GM12878 (cell line): ENCODE measurements at regions not wholly inside any gene's neighbourhood (a gene's known extent, or its start where the extent isn't known, plus 50 kb on each side); places are given as distances from the start of the nearest gene placed in this dataset.

Experiments
- ATAC-seq: fragments of 200-7000 bp; cut with Tn5 transposase; 3 replicates; pipeline ENCODE4 v1.9.1; 2020; ENCODE audit warnings: mild to moderate bottlenecking, moderate library complexity
- BruUV-seq: library from RNA; stranded (reverse); fragments of 400-500 nt; replicated peaks from 2 replicates; lab custom pipeline; 2021; lab: Mats Ljungman, UMichigan
- CTCF ChIA-PET: fragments of 300-600 bp; sonication (Branson Sonifier 250); formaldehyde crosslinking; extraction: SDS; loops from one replicate; lab custom pipeline; 2021; ENCODE audit warnings: inconsistent platforms; lab: Yijun Ruan, JAX
- POLR2A ChIA-PET: fragments of 350-600 bp; formaldehyde crosslinking; extraction: SDS; loops from one replicate; lab custom pipeline; 2021; ENCODE audit warnings: inconsistent platforms; lab: Charles Lee
- RAD21 ChIA-PET: fragments of 300-600 bp; sonication (Branson Sonifier 250); formaldehyde crosslinking; loops from one replicate; lab custom pipeline; 2023; ENCODE audit warnings: antibody characterized with exemption; ENCODE audit not compliant: unreplicated experiment; lab: Charles Lee
- SMC1A ChIA-PET: fragments of 300-600 bp; sonication (Branson Sonifier 250); formaldehyde crosslinking; loops from one replicate; lab custom pipeline; 2023; ENCODE audit not compliant: unreplicated experiment, uncharacterized antibody; lab: Charles Lee
- DNase-seq: peaks from one replicate; pipeline ENCODE4 v3.0.0-alpha.2; 2011; ENCODE audit warnings: low read depth, low spot score
- FAIRE-seq: peaks from 3 replicates; lab custom pipeline; 2011; peaks lifted over from hg19 to GRCh38; lab: Jason Lieb, UNC
- H2AFZ ChIP-seq: 2 replicates; pipeline ENCODE4 v1.6.0; 2011; ENCODE audit warnings: low read depth, low read length, control low read depth; ENCODE audit not compliant: control insufficient read depth
- H3K27ac ChIP-seq: 2 replicates; pipeline ENCODE4 v1.5.1; 2011; ENCODE audit warnings: control low read depth; ENCODE audit not compliant: control insufficient read depth, insufficient read depth
- H3K27me3 ChIP-seq, 2 experiments: replicated peaks in 1 of 2; 2 replicates each; pipeline versions ENCODE4 v1.6.0 to v1.6.1; 2011; ENCODE audit warnings: low read length in 1 of 2; ENCODE audit not compliant: control insufficient read depth in 2 of 2, insufficient read depth in 2 of 2
- H3K36me3 ChIP-seq, 2 experiments: 2 replicates each; pipeline ENCODE4 v1.5.1; 2011; ENCODE audit warnings: low read length in 1 of 2; ENCODE audit not compliant: control insufficient read depth in 2 of 2, insufficient read depth in 2 of 2
- H3K4me1 ChIP-seq: 2 replicates; pipeline ENCODE4 v1.6.1; 2011; ENCODE audit warnings: mild to moderate bottlenecking, low read length, moderate library complexity, mixed read lengths; ENCODE audit not compliant: control insufficient read depth, insufficient read depth
- H3K4me2 ChIP-seq: 2 replicates; pipeline ENCODE4 v1.6.0; 2011; ENCODE audit warnings: control low read depth; ENCODE audit not compliant: control insufficient read depth, insufficient read depth
- H3K4me3 ChIP-seq: fragments of 200-600 bp; sonication (generic); 2 replicates; pipeline ENCODE4 v1.5.1; 2016
- H3K79me2 ChIP-seq: 2 replicates; pipeline ENCODE4 v1.6.0; 2011; ENCODE audit warnings: low read length; ENCODE audit not compliant: control insufficient read depth, insufficient read depth
- H3K9ac ChIP-seq: 2 replicates; pipeline ENCODE4 v1.8.0; 2011; ENCODE audit warnings: low read length, control low read depth, mixed read lengths; ENCODE audit not compliant: control insufficient read depth, insufficient read depth
- H3K9me3 ChIP-seq: replicated peaks from 3 replicates; pipeline ENCODE4 v1.5.1; 2011; ENCODE audit warnings: mild to moderate bottlenecking, low read length; ENCODE audit not compliant: control insufficient read depth, insufficient read depth
- H4K20me1 ChIP-seq: 2 replicates; pipeline ENCODE4 v1.6.0; 2011; ENCODE audit not compliant: control insufficient read depth, insufficient read depth
- BRCA1 ChIP-seq: IDR thresholded peaks from 2 replicates; pipeline ENCODE4 v1.6.1; 2011; ENCODE audit warnings: low read depth, low read length, improper control_type of control experiment
- CHD2 ChIP-seq: IDR thresholded peaks from 2 replicates; pipeline ENCODE4 v1.6.1; 2011; ENCODE audit warnings: low read depth, low read length, improper control_type of control experiment, borderline replicate concordance
- EED ChIP-seq: sonication (generic); IDR thresholded peaks from 2 replicates; pipeline ENCODE4 v1.6.1; 2016; ENCODE audit warnings: antibody characterized with exemption, low read depth
- HSF1 ChIP-seq: fragments of 150-350 bp; IDR thresholded peaks from 2 replicates; pipeline ENCODE4 v1.6.1; 2014; ENCODE audit warnings: mild to moderate bottlenecking, low read depth, low read length
- IRF3 ChIP-seq: fragments of 450-650 bp; IDR thresholded peaks from 2 replicates; pipeline ENCODE4 v1.6.1; 2014; ENCODE audit warnings: mild to moderate bottlenecking
- LARP7 ChIP-seq: fragments of 450-650 bp; IDR thresholded peaks from 2 replicates; pipeline ENCODE4 v1.6.1; 2017; ENCODE audit warnings: mild to moderate bottlenecking
- MEF2B ChIP-seq: fragments of 450-650 bp; IDR thresholded peaks from 2 replicates; pipeline ENCODE4 v1.6.1; 2018; ENCODE audit warnings: mild to moderate bottlenecking, moderate library complexity; ENCODE audit not compliant: partially characterized antibody, poor library complexity, severe bottlenecking
- NBN ChIP-seq: fragments of 450-650 bp; IDR thresholded peaks from 2 replicates; pipeline ENCODE4 v1.6.1; 2016
- NFIC ChIP-seq: IDR thresholded peaks from 2 replicates; pipeline ENCODE4 v1.6.1; 2012; ENCODE audit warnings: low read depth, mild to moderate bottlenecking, inconsistent platforms, low read length, moderate library complexity
- NFYA ChIP-seq: IDR thresholded peaks from 2 replicates; pipeline ENCODE4 v1.6.1; 2011; ENCODE audit warnings: low read depth, mild to moderate bottlenecking, low read length, improper control_type of control experiment, borderline replicate concordance
- RBBP5 ChIP-seq: fragments of 200-600 bp; sonication (generic); conservative IDR thresholded peaks from 2 replicates; pipeline ENCODE4 v1.6.1; 2016
- SRF ChIP-seq, 2 experiments: IDR thresholded peaks; 2 replicates each; pipeline ENCODE4 v1.6.1; 2011; ENCODE audit warnings: low read depth in 2 of 2, low read length in 2 of 2, mild to moderate bottlenecking in 1 of 2, moderate library complexity in 1 of 2
- TCF3 ChIP-seq: IDR thresholded peaks from 2 replicates; pipeline ENCODE4 v1.6.1; 2012; ENCODE audit warnings: low read depth, mild to moderate bottlenecking, low read length, borderline replicate concordance; ENCODE audit not compliant: insufficient read depth
- USF1 ChIP-seq: IDR thresholded peaks from 2 replicates; pipeline ENCODE4 v1.6.1; 2011; ENCODE audit warnings: borderline replicate concordance, low read depth, mild to moderate bottlenecking, moderate library complexity, mixed read lengths, low read length; ENCODE audit not compliant: insufficient read depth; ENCODE audit errors: extremely low read length
- ZSCAN29 ChIP-seq: fragments of 450-650 bp; IDR thresholded peaks from 2 replicates; pipeline ENCODE4 v1.6.1; 2017; ENCODE audit warnings: mild to moderate bottlenecking, moderate library complexity
- in situ Hi-C: fragments of 300-500 bp; cut with MboI; formaldehyde crosslinking; loops from 9 replicates; pipeline ENCODE4 v1.14.3; 2018; ENCODE audit warnings: mixed read lengths
- intact Hi-C: fragments of 100-400 bp; cut with micrococcal nuclease; formaldehyde crosslinking; loops from one replicate; pipeline ENCODE4 v1.14.2; 2022; ENCODE audit not compliant: unreplicated experiment

- Histone ChIP-seq H3K4me1 (no peaks in the 10 kb centered on the region), H3K9me3 (no peaks in the 10 kb centered on the region), H3K4me3 (no peak overlapping the region), H4K20me1 (no peaks in the 10 kb centered on the region), H3K4me2 (no peak overlapping the region), H3K27me3 (no peaks in the 10 kb centered on the region), H3K79me2 (no peaks in the 10 kb centered on the region), H3K9ac (no peak overlapping the region), H3K27ac (no peak overlapping the region), H3K36me3 (no peaks in the 10 kb centered on the region), H2AFZ (no peak overlapping the region)
- ChIA-PET SMC1A (interaction anchor here (1.1 kb wide), 1 partner anchor 22 kb away, joined by 3 read pairs; no protein-coding TSS in a partner anchor), POLR2A (no interaction called here), RAD21 (no interaction called here), CTCF (no interaction called here)
- BruUV-seq, result no TSS peak
- no peak for DNase-seq
- no peak for FAIRE-seq
- intact Hi-C loops, result no loop called here
- in situ Hi-C loops, result no loop called here
- TF ChIP-seq MEF2B (no peak), NFIC (no peak), IRF3 (no peak), NBN (no peak), TCF3 (no peak), RBBP5 (no peak), NFYA (no peak), SRF (IDR thresholded peaks at IDR 0.05; ENCODE audit: low read depth in 2 of 2, low read length in 2 of 2) (no peak), CHD2 (no peak), USF1 (no peak), ZSCAN29 (no peak), HSF1 (no peak), LARP7 (no peak), EED (no peak), BRCA1 (no peak)
- ATAC-seq, result no peak
These were observed 83.2 kb upstream of the ZNF462 start for GRCh38 chr9:106779796-106780195.
